ENCODE measurements at regions not wholly inside any gene's neighbourhood (a gene's known extent, or its start where the extent isn't known, plus 50 kb on each side); places are given as distances from the start of the nearest gene placed in this dataset.

DNA sequence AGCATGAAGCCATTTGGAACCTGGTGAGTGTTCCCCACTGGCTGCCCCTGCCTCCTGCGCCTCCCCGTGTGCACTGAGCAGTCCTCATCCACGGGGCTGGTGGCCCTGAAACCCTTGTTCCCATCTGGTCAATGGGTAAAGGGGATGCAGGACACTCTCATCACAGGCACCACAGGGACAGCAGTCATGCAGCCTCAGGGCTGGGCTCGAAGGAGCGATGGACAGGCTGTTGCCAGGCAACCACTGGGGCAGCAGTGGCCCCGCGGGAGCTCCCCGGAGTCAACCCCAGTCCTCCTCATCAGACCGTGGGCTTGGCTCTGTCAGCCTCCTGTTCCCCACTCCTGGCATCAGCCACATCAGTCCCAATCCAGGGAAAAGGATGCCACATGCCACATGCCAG is 509.5 kb downstream of the EIPR1 start:
- no peak overlapping the region for H3K27ac Mint-ChIP-seq
- Histone ChIP-seq H3K36me3 (ENCODE audit: insufficient read depth, low read length) (no peaks in the 10 kb centered on the region), H3K4me3 (ENCODE audit: low read length) (no peak overlapping the region), H3K27ac (ENCODE audit: low read depth, low read length) (no peak overlapping the region), H3K27me3 (ENCODE audit: insufficient read depth, low read length, poor library complexity, severe bottlenecking) (no peaks in the 10 kb centered on the region), H3K4me1 (ENCODE audit: insufficient read depth, low read length) (no peaks in the 10 kb centered on the region), H3K9me3 (ENCODE audit: low read length) (no peaks in the 10 kb centered on the region)
- no peaks in the 10 kb centered on the region for H3K9me3 Mint-ChIP-seq
- H3K36me3 Mint-ChIP-seq, result no peaks in the 10 kb centered on the region
- CTCF ChIA-PET, result no interaction called here
- H3K27me3 Mint-ChIP-seq, result peaks cover 0 to 3% of the 10 kb centered on the region in 2 donors
- DNase-seq, result no peak
- POLR2A ChIA-PET, result no interaction called here
- H3K4me3 Mint-ChIP-seq, result no peak overlapping the region
- no peaks in the 10 kb centered on the region for H3K4me1 Mint-ChIP-seq

DNA sequence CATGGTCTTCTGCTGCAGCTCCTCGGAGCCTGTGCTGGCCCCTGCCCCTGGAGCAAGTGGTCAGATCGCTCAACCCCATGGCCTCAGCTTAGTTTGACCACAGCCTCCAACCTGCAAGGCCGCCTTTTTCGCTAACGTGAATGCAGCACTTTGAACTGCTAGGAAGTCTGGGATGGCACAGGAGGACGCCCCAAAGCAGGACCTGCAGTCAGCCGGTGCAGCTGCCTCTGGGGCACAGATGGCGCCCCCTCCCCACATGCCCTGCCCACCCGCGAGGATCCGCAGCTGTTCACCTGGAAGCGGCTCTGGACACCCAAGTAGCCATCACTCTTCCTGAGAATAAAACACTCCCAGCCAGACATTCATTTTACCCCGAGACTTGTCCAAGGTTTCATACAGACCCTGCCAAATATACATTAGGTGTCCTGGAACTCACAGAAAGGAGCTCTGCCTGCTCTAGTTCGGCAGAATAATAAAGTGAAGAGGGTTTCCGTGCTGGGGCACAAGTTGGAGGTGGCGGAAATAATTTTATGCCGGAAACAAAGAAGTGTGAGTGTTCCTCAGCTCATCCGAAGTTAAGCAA is 510.1 kb downstream of the EIPR1 start:
- Mint-ChIP-seq H3K4me1 (no peaks in the 10 kb centered on the region), H3K4me3 (no peak overlapping the region), H3K9me3 (no peaks in the 10 kb centered on the region), H3K27me3 (peaks cover 0 to 3% of the 10 kb centered on the region in 2 donors), H3K36me3 (no peaks in the 10 kb centered on the region), H3K27ac (no peak overlapping the region)
- H3K36me3 ChIP-seq (ENCODE audit: insufficient read depth, low read length), result no peaks in the 10 kb centered on the region
- H3K27ac ChIP-seq (ENCODE audit: low read depth, low read length), result no peak overlapping the region
- DNase-seq, result no peak
- ChIA-PET CTCF (no interaction called here), POLR2A (no interaction called here)
- H3K4me3 ChIP-seq (ENCODE audit: low read length), result no peak overlapping the region
- no peaks in the 10 kb centered on the region for H3K27me3 ChIP-seq (ENCODE audit: insufficient read depth, low read length, poor library complexity, severe bottlenecking)
- no peaks in the 10 kb centered on the region for H3K9me3 ChIP-seq (ENCODE audit: low read length)
- no peaks in the 10 kb centered on the region for H3K4me1 ChIP-seq (ENCODE audit: insufficient read depth, low read length)

DNA sequence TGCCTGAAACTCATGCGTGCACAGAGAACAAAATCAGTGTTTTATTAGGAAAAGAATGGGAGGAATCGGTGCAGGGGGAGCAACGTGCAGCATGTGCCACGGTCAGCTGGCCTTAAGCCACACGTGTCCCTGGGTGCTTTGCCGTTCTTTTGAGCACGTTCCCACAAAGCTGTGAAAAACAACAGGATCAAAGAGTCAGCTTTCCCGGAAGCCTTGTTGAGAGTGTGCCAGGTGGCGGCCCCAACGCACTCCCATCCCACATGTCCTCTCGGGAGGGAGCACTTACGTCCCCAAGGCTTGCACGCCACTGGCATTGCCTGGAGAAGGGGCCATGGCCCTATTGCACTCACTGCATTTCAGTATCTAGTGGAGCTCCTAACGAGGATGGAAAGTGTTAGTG is 511.2 kb downstream of the EIPR1 start:
- H3K4me3 ChIP-seq (ENCODE audit: low read length), result no peak overlapping the region
- ChIA-PET CTCF (no interaction called here), POLR2A (no interaction called here)
- no peaks in the 10 kb centered on the region for H3K4me1 ChIP-seq (ENCODE audit: insufficient read depth, low read length)
- no peaks in the 10 kb centered on the region for H3K27me3 ChIP-seq (ENCODE audit: insufficient read depth, low read length, poor library complexity, severe bottlenecking)
- H3K4me3 Mint-ChIP-seq, result no peak overlapping the region
- no peak for DNase-seq
- H3K9me3 ChIP-seq (ENCODE audit: low read length), result no peaks in the 10 kb centered on the region
- H3K36me3 ChIP-seq (ENCODE audit: insufficient read depth, low read length), result no peaks in the 10 kb centered on the region
- no peak overlapping the region for H3K27ac Mint-ChIP-seq
- no peaks in the 10 kb centered on the region for H3K36me3 Mint-ChIP-seq
- H3K27ac ChIP-seq (ENCODE audit: low read depth, low read length), result no peak overlapping the region
- H3K27me3 Mint-ChIP-seq, result peaks cover 0 to 5% of the 10 kb centered on the region in 2 donors
- no peaks in the 10 kb centered on the region for H3K9me3 Mint-ChIP-seq
- no peaks in the 10 kb centered on the region for H3K4me1 Mint-ChIP-seq

DNA sequence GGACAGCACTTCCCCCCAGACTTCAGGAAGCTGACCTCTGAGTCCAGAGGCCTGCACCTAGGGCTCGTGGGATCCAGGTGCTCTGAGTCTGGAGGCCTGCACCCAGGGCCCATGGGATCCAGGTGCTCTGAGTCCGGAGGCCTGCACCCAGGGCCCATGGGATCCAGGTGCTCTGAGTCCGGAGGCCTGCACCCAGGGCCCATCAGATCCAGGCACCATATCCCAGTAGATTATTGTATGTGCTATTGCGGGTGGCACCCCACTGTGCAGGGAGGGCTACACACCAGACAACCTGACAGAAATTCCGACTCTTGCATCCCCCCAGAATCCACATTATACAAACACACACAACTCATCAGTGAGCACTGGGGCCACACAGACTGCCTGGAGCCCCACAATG is 515.2 kb downstream of the EIPR1 start:
- Histone ChIP-seq H3K4me3 (ENCODE audit: low read length) (no peak overlapping the region), H3K36me3 (ENCODE audit: insufficient read depth, low read length) (no peaks in the 10 kb centered on the region), H3K27me3 (ENCODE audit: insufficient read depth, low read length, poor library complexity, severe bottlenecking) (no peaks in the 10 kb centered on the region), H3K4me1 (ENCODE audit: insufficient read depth, low read length) (no peaks in the 10 kb centered on the region), H3K9me3 (ENCODE audit: low read length) (no peaks in the 10 kb centered on the region), H3K27ac (ENCODE audit: low read depth, low read length) (no peak overlapping the region)
- ChIA-PET CTCF (no interaction called here), POLR2A (no interaction called here)
- no peak for DNase-seq
- Mint-ChIP-seq H3K27me3 (peaks cover 0 to 2% of the 10 kb centered on the region in 2 donors), H3K27ac (no peak overlapping the region), H3K9me3 (no peaks in the 10 kb centered on the region), H3K36me3 (no peaks in the 10 kb centered on the region), H3K4me1 (no peaks in the 10 kb centered on the region), H3K4me3 (no peak overlapping the region)

DNA sequence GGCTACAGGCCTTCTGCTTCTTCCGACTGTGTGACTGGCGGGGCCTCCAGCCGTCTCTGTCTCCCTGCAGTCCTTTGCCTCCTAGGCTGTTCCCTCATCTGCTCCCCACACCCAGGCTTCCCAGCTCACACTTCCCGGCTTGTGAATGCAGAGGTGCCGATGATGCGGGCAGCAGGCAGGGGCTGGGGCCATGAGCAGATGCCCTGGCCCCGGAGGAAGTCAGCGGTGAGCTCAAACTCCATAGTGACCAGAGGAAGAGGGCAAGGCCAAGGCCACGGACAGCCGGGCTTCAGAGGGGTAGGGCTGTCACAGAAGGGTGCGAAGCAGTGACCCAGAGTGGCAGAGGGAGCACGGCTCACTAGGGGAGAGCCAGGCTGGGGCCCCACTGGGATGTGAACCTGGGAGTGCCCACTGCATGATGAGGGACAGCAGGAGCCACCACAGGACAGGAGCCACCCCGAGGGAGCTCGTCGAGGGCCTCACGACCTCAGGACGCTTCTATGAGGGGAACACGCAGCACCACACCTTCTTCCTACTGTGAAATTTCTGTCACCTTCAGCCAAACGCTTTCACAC is 515.9 kb downstream of the EIPR1 start:
- H3K4me3 ChIP-seq (ENCODE audit: low read length), result no peak overlapping the region
- no peaks in the 10 kb centered on the region for H3K36me3 Mint-ChIP-seq

DNA sequence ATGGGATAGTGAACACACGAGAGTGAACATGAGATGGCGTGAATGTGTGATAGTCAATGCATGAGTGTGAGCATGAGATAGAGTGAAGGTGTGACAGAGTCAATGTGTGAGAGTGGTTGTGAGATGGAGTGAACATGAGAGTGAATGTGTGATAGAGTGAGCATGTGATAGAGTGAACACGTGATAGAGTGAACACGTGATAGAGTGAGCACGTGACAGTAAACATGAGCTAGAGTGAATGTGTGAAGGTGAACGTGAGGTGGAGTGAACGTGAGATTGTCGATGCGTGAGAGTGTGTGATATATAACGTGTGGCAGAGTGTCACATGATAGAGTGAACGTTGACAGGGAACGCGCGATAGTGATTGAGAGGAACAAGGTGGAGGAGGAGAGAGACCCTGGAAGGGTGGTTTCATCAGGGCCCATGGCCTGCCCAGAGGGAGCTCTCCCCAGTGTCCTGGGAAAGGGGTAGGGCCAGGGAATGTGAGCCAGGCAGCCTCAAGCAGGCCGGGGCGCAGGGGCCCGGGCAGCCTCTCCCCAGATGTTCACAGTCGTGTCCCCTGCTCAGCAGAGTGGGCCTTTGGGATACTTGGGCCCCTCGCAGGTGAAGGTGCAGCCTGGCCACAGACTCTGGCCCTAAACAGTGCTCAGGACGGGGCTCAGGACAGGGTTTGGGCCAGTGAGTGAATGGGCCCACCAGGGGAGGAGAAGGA is 516.9 kb downstream of the EIPR1 start:
- Mint-ChIP-seq H3K4me1 (no peaks in the 10 kb centered on the region), H3K4me3 (no peak overlapping the region), H3K27me3 (peaks cover 0 to 2% of the 10 kb centered on the region in 2 donors), H3K27ac (no peak overlapping the region), H3K9me3 (no peaks in the 10 kb centered on the region), H3K36me3 (no peaks in the 10 kb centered on the region)
- Histone ChIP-seq H3K4me1 (ENCODE audit: insufficient read depth, low read length) (no peaks in the 10 kb centered on the region), H3K27ac (ENCODE audit: low read depth, low read length) (no peak overlapping the region), H3K9me3 (ENCODE audit: low read length) (no peaks in the 10 kb centered on the region), H3K36me3 (ENCODE audit: insufficient read depth, low read length) (no peaks in the 10 kb centered on the region), H3K27me3 (ENCODE audit: insufficient read depth, low read length, poor library complexity, severe bottlenecking) (no peaks in the 10 kb centered on the region), H3K4me3 (ENCODE audit: low read length) (no peak overlapping the region)
- DNase-seq, result no peak
- POLR2A ChIA-PET, result no interaction called here
- CTCF ChIA-PET, result no interaction called here

More for the DNA sequence above, 515.9 kb downstream of the EIPR1 start:
- H3K9me3 Mint-ChIP-seq, result no peaks in the 10 kb centered on the region
- no peak overlapping the region for H3K4me3 Mint-ChIP-seq
- no peak overlapping the region for H3K27ac Mint-ChIP-seq
- Histone ChIP-seq H3K27me3 (ENCODE audit: insufficient read depth, low read length, poor library complexity, severe bottlenecking) (no peaks in the 10 kb centered on the region), H3K9me3 (ENCODE audit: low read length) (no peaks in the 10 kb centered on the region), H3K4me1 (ENCODE audit: insufficient read depth, low read length) (no peaks in the 10 kb centered on the region), H3K36me3 (ENCODE audit: insufficient read depth, low read length) (no peaks in the 10 kb centered on the region), H3K27ac (ENCODE audit: low read depth, low read length) (no peak overlapping the region)
- POLR2A ChIA-PET, result no interaction called here
- H3K4me1 Mint-ChIP-seq, result no peaks in the 10 kb centered on the region
- no peak for DNase-seq
- CTCF ChIA-PET, result no interaction called here
- H3K27me3 Mint-ChIP-seq, result peaks cover 0 to 2% of the 10 kb centered on the region in 2 donors

DNA sequence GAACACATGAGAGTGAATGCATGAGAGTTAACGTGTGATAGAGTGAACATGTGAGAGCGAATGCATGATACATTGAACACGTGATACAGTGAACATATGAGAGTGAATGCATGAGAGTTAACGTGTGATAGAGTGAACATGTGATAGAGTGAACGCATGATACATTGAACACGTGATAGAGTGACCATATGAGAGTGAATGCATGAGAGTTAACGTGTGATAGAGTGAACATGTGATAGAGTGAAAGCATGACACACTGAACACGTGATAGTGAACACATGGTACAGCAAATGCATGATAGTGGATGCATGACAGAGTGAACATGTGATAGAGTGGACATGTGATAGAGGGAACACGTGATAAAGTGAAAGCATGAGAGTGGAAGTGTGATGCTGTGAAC is 517.9 kb downstream of the EIPR1 start:
- H3K9me3 ChIP-seq (ENCODE audit: low read length), result no peaks in the 10 kb centered on the region
- CTCF ChIA-PET, result no interaction called here
- Mint-ChIP-seq H3K27ac (no peak overlapping the region), H3K27me3 (peaks cover 0 to 2% of the 10 kb centered on the region in 2 donors), H3K4me1 (no peaks in the 10 kb centered on the region), H3K9me3 (no peaks in the 10 kb centered on the region), H3K4me3 (no peak overlapping the region), H3K36me3 (no peaks in the 10 kb centered on the region)
- no peaks in the 10 kb centered on the region for H3K27me3 ChIP-seq (ENCODE audit: insufficient read depth, low read length, poor library complexity, severe bottlenecking)
- H3K4me1 ChIP-seq (ENCODE audit: insufficient read depth, low read length), result no peaks in the 10 kb centered on the region
- DNase-seq, result no peak
- H3K36me3 ChIP-seq (ENCODE audit: insufficient read depth, low read length), result no peaks in the 10 kb centered on the region
- no peak overlapping the region for H3K4me3 ChIP-seq (ENCODE audit: low read length)
- POLR2A ChIA-PET, result no interaction called here
- H3K27ac ChIP-seq (ENCODE audit: low read depth, low read length), result no peak overlapping the region

DNA sequence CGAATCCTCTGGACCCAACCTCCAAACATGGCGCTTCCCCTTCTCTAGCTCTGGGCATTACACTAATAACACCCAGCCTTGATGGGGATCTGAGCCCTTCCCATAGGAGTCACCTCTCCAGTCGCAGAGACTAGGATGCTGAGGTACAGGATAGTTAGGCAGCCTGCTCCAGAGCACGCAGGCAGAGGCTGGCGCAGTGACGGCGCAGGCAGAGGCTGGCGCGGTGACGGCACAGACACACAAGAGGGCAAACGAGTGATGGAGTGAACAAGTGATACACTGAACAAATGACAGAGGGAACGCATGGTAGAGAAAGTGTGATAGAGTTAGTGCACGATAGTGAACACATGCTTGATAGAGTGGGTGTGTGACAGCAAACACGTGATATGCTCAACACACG is 518.5 kb downstream of the EIPR1 start:
- Histone ChIP-seq H3K27me3 (ENCODE audit: insufficient read depth, low read length, poor library complexity, severe bottlenecking) (no peaks in the 10 kb centered on the region), H3K4me1 (ENCODE audit: insufficient read depth, low read length) (no peaks in the 10 kb centered on the region), H3K4me3 (ENCODE audit: low read length) (no peak overlapping the region), H3K36me3 (ENCODE audit: insufficient read depth, low read length) (no peaks in the 10 kb centered on the region), H3K27ac (ENCODE audit: low read depth, low read length) (no peak overlapping the region), H3K9me3 (ENCODE audit: low read length) (no peaks in the 10 kb centered on the region)
- CTCF ChIA-PET, result no interaction called here
- H3K4me3 Mint-ChIP-seq, result no peak overlapping the region
- POLR2A ChIA-PET, result no interaction called here
- no peaks in the 10 kb centered on the region for H3K36me3 Mint-ChIP-seq
- H3K27me3 Mint-ChIP-seq, result peaks cover 0 to 2% of the 10 kb centered on the region in 2 donors
- H3K9me3 Mint-ChIP-seq, result no peaks in the 10 kb centered on the region
- DNase-seq, result no peak
- no peak overlapping the region for H3K27ac Mint-ChIP-seq
- H3K4me1 Mint-ChIP-seq, result no peaks in the 10 kb centered on the region
